ENCODE measurements at regions not wholly inside any gene's neighbourhood (a gene's known extent, or its start where the extent isn't known, plus 50 kb on each side); places are given as distances from the start of the nearest gene placed in this dataset.

- ChIA-PET CTCF (interaction anchor here (4.3 kb wide), 1 partner anchor 139 kb away, joined by 56 read pairs; no protein-coding TSS in a partner anchor), POLR2A (no interaction called here)
Observed at GRCh38 chr13:76014406-76015318, 378.5 kb downstream of the LMO7 start.

GRCh38 chr13:76012091-76012721 lies 376.1 kb downstream of the LMO7 start:
- POLR2A ChIA-PET, result no interaction called here
- DNase-seq (ENCODE audit: extremely low spot score), result no peak
- no peak for TF ChIP-seq CTCF (IDR thresholded peaks at IDR 0.05; ENCODE audit: control extremely low read depth, extremely low read depth, low read depth, missing control alignments)
- CTCF ChIA-PET, result interaction anchor here (1.1 to 3.1 kb wide), 4 partner anchors 10 to 136 kb away, joined by 3 to 10 read pairs (median 4); no protein-coding TSS in a partner anchor

More at GRCh38 chr13:76014406-76015318, 378.5 kb downstream of the LMO7 start:
- no peak for DNase-seq (ENCODE audit: extremely low spot score)
- no peak for TF ChIP-seq CTCF (IDR thresholded peaks at IDR 0.05; ENCODE audit: control extremely low read depth, extremely low read depth, low read depth, missing control alignments)

GRCh38 chr13:76009267-76009890 lies 373.2 kb downstream of the LMO7 start:
- ChIA-PET CTCF (interaction anchor here (1.5 kb wide), 2 partner anchors 9 to 14 kb away, joined by 3 to 4 read pairs; no protein-coding TSS in a partner anchor), POLR2A (no interaction called here)
- TF ChIP-seq CTCF (IDR thresholded peaks at IDR 0.05; ENCODE audit: control extremely low read depth, extremely low read depth, low read depth, missing control alignments), result no peak
- DNase-seq (ENCODE audit: extremely low spot score), result no peak

- CTCF ChIA-PET, result interaction anchor here (1.3 to 2.3 kb wide), 7 partner anchors 10 to 134 kb away, joined by 3 to 10 read pairs (median 6); no protein-coding TSS in a partner anchor
- TF ChIP-seq CTCF (IDR thresholded peaks at IDR 0.05; ENCODE audit: control extremely low read depth, extremely low read depth, low read depth, missing control alignments), result no peak
- DNase-seq (ENCODE audit: extremely low spot score), result no peak
- POLR2A ChIA-PET, result no interaction called here
Observed at GRCh38 chr13:76004416-76004815, 368.3 kb downstream of the LMO7 start.

- CTCF ChIA-PET, result interaction anchor here (1.9 kb wide), 1 partner anchor 15 kb away, joined by 7 read pairs; no protein-coding TSS in a partner anchor
- DNase-seq (ENCODE audit: extremely low spot score), result no peak
- no peak for TF ChIP-seq CTCF (IDR thresholded peaks at IDR 0.05; ENCODE audit: control extremely low read depth, extremely low read depth, low read depth, missing control alignments)
- POLR2A ChIA-PET, result no interaction called here
Observed at GRCh38 chr13:76000131-76000530, 364.0 kb downstream of the LMO7 start.

GRCh38 chr13:75996582-75996981 lies 360.5 kb downstream of the LMO7 start:
- POLR2A ChIA-PET, result no interaction called here
- DNase-seq (ENCODE audit: extremely low spot score), result no peak
- no peak for TF ChIP-seq CTCF (IDR thresholded peaks at IDR 0.05; ENCODE audit: control extremely low read depth, extremely low read depth, low read depth, missing control alignments)
- CTCF ChIA-PET, result no interaction called here
